ENCODE measurements at regions not wholly inside any gene's neighbourhood (a gene's known extent, or its start where the extent isn't known, plus 50 kb on each side); places are given as distances from the start of the nearest gene placed in this dataset.
A peak's percentile ranks its signal among the peaks of the same experiment; 100 is the strongest.

DNA sequence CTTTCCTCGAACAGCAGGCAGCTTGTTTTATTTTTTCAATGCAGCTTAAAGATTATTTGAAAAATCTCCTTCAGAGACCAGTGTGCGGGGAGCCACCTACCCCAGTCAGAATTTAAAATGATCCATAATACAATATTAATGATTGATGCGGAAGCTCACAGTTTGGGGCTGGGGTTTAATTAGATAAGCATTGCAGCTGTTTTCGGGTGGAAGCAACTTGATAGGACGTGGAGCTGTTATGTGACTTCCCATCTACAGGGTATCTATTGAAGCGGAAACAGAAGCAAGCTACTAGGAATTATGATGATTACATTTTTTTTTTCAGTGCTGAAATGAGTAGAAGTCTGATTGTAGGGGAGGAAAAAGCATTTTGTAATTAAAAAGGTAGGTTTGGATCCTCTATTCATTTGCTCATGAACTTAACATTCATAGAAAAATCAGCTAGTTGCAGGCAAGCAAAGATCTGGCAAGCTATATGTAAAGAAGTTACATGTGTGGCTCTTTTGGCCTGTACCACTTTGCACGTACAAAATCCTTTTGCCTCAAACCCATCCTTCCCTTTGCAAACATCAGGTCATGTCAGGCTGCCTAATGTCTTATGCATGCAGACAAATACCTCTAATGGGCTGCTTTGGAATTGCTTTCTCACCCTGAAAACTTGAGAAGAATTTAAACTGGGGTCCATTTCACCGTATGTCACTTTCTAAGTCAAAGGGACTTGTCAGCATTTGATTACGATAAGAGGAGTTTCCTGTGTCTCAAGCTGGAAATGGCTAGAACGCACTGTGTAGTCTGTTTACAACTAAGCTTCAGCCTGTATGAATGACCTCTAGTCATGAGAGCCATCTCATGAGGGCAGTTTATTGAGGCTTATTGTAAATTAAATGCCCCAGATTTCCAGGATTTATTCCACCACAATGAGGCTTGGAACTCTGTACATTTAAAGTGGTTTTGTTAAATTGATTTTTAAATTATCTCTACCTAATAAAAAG is 267.1 kb upstream of the TMTC4 start:
- in situ Hi-C loops (cut with MboI; ENCODE audit: low pct_unique_long_range_greater_than_20kb, low sequenced_read_pairs, unreplicated experiment): no loop called here
- DNase-seq (ENCODE audit: low spot score): no peak
- TF ChIP-seq, protein P1, sequence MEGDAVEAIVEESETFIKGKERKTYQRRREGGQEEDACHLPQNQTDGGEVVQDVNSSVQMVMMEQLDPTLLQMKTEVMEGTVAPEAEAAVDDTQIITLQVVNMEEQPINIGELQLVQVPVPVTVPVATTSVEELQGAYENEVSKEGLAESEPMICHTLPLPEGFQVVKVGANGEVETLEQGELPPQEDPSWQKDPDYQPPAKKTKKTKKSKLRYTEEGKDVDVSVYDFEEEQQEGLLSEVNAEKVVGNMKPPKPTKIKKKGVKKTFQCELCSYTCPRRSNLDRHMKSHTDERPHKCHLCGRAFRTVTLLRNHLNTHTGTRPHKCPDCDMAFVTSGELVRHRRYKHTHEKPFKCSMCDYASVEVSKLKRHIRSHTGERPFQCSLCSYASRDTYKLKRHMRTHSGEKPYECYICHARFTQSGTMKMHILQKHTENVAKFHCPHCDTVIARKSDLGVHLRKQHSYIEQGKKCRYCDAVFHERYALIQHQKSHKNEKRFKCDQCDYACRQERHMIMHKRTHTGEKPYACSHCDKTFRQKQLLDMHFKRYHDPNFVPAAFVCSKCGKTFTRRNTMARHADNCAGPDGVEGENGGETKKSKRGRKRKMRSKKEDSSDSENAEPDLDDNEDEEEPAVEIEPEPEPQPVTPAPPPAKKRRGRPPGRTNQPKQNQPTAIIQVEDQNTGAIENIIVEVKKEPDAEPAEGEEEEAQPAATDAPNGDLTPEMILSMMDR (IDR thresholded peaks at IDR 0.05; ENCODE audit: extremely low read depth, insufficient read depth, missing control alignments): no peak

- TF ChIP-seq, protein P1 (IDR thresholded peaks at IDR 0.05; ENCODE audit: extremely low read depth, insufficient read depth, missing control alignments): no peak
- in situ Hi-C loops (cut with MboI; ENCODE audit: low pct_unique_long_range_greater_than_20kb, low sequenced_read_pairs, unreplicated experiment): no loop called here
- DNase-seq (ENCODE audit: low spot score): no peak
Observed at GRCh38 chr13:100940658-100941057, 266.1 kb upstream of the TMTC4 start.

- DNase-seq (ENCODE audit: low spot score): no peak
- in situ Hi-C loops (cut with MboI; ENCODE audit: low pct_unique_long_range_greater_than_20kb, low sequenced_read_pairs, unreplicated experiment): no loop called here
- TF ChIP-seq, protein P1 (IDR thresholded peaks at IDR 0.05; ENCODE audit: extremely low read depth, insufficient read depth, missing control alignments): no peak
Observed at GRCh38 chr13:100933841-100934240, 259.2 kb upstream of the TMTC4 start.

GRCh38 chr13:100922599-100922998 is 248.0 kb upstream of the TMTC4 start:
- TF ChIP-seq, protein P1 (IDR thresholded peaks at IDR 0.05; ENCODE audit: extremely low read depth, insufficient read depth, missing control alignments): no peak
- in situ Hi-C loops (cut with MboI; ENCODE audit: low pct_unique_long_range_greater_than_20kb, low sequenced_read_pairs, unreplicated experiment): no loop called here
- DNase-seq (ENCODE audit: low spot score): no peak

DNA sequence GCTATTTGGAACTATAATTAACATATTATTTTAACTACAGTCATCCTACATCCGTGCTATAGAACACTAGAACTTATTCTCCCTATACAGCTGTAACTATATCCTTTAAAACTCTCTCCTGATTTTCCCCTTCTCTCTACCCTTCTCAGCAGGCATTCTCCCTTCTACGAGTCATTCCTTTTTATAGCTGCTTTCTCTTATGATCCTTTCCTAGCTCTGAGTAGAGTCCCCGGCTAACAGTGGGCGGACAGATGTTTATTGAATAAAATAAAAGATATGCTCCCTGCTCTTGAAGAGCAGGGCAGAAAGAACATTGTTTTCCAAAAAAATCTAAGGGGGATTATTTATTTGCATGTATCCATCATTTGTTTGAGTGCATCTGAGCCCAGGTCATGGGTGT is 246.5 kb upstream of the TMTC4 start:
- in situ Hi-C loops (cut with MboI; ENCODE audit: low pct_unique_long_range_greater_than_20kb, low sequenced_read_pairs, unreplicated experiment): no loop called here
- TF ChIP-seq, protein P1 (IDR thresholded peaks at IDR 0.05; ENCODE audit: extremely low read depth, insufficient read depth, missing control alignments): no peak
- DNase-seq (ENCODE audit: low spot score): no peak

DNA sequence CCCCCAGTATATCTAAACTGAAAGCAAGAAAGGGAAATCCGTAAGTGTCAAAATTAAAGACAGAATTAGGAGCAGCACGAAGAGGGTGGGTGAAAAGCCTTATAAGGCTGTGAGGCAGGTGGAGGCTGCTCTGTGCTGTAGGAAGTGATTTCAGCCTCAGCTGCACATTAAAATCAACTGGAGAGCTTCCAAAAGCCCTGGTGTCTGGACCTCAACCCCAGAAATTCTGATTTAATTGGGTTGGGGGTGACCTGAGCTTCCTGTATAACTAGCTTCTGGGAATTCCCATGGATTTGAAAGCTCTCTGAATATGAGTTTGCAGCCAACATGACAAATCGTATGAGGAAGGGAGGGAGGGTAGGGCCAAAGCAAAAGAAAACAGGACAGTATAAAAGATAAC is 242.4 kb upstream of the TMTC4 start:
- TF ChIP-seq, protein P1 (IDR thresholded peaks at IDR 0.05; ENCODE audit: extremely low read depth, insufficient read depth, missing control alignments): no peak
- DNase-seq (ENCODE audit: low spot score): peak; percentile 8

More for the DNA sequence above, 242.4 kb upstream of the TMTC4 start:
- in situ Hi-C loops (cut with MboI; ENCODE audit: low pct_unique_long_range_greater_than_20kb, low sequenced_read_pairs, unreplicated experiment): no loop called here

Data from GM13977 (cell line).